Small intestine (tissue), 7 donors: ENCODE measurements at regions not wholly inside any gene's neighbourhood (a gene's known extent, or its start where the extent isn't known, plus 50 kb on each side); places are given as distances from the start of the nearest gene placed in this dataset.
"Not testable (repeated sequence)": the region's sequence is repeated elsewhere in the genome, so short reads cannot be mapped to it uniquely, and the experiment has no call there.

Experiments
- DNase-seq, 2 donors: peaks; one replicate each; pipeline versions ENCODE4 v3.0.0 to v3.0.0-alpha.2; 2013
- FAIRE-seq: peaks from 2 replicates; lab custom pipeline; 2012; peaks lifted over from hg19 to GRCh38; lab: Jason Lieb, UNC
- H3K27ac ChIP-seq, 3 donors: one replicate each; pipeline ENCODE4 v1.5.1; 2013; ENCODE audit warnings: low read length in 2 of 3, mild to moderate bottlenecking in 2 of 3, control low read depth in 1 of 3, inconsistent platforms in 1 of 3, low read depth in 1 of 3, moderate library complexity in 1 of 3
- H3K27me3 ChIP-seq, 3 donors: one replicate each; pipeline ENCODE4 v1.6.1; 2013; ENCODE audit warnings: low read length in 3 of 3, inconsistent platforms in 1 of 3; ENCODE audit not compliant: control insufficient read depth in 3 of 3, insufficient read depth in 3 of 3
- H3K36me3 ChIP-seq, 3 donors: one replicate each; pipeline ENCODE4 v1.6.1; 2013; ENCODE audit warnings: low read length in 3 of 3, inconsistent platforms in 1 of 3, low read depth in 1 of 3, mild to moderate bottlenecking in 1 of 3, moderate library complexity in 1 of 3; ENCODE audit not compliant: control insufficient read depth in 3 of 3, insufficient read depth in 2 of 3
- H3K4me1 ChIP-seq, 3 donors: one replicate each; pipeline ENCODE4 v1.6.1; 2013; ENCODE audit warnings: low read length in 2 of 3, inconsistent platforms in 1 of 3, low read depth in 1 of 3, mild to moderate bottlenecking in 1 of 3, moderate library complexity in 1 of 3; ENCODE audit not compliant: control insufficient read depth in 3 of 3, insufficient read depth in 2 of 3
- H3K4me3 ChIP-seq, 3 donors: one replicate each; pipeline ENCODE4 v1.5.1; 2013; ENCODE audit warnings: low read length in 3 of 3, control low read depth in 1 of 3, inconsistent platforms in 1 of 3, low read depth in 1 of 3, mild to moderate bottlenecking in 1 of 3, moderate library complexity in 1 of 3
- H3K9me3 ChIP-seq, 2 donors: one replicate each; pipeline ENCODE4 v1.6.1; 2013; ENCODE audit warnings: low read depth in 1 of 2, low read length in 1 of 2; ENCODE audit not compliant: control insufficient read depth in 2 of 2, insufficient read depth in 1 of 2
- WGBS, 3 donors: extraction: QIAGEN DNeasy Blood & Tissue Kit; methylation state at CpG; one replicate each; pipeline ENCODE4 v1.1.7; 2013; 5-methylcytosine and 5-hydroxymethylcytosine counted together
- donor health status: healthy with polysubstance abuse.
- donor health status: control.
- donor health status: control.
- donor health status: Bipolar disorder and iron deficiency.
- donor health status: healthy.

DNA sequence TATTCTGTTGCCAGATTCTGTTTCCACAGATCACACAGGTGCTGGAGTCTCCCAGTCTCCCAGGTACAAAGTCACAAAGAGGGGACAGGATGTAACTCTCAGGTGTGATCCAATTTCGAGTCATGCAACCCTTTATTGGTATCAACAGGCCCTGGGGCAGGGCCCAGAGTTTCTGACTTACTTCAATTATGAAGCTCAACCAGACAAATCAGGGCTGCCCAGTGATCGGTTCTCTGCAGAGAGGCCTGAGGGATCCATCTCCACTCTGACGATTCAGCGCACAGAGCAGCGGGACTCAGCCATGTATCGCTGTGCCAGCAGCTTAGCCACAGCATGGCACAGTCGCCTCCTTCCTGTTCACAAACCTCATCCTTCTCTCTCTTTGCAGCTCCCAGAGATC lies 237.5 kb upstream of the PRSS1 start:
- peaks cover 0 to 8% (median 3%) of the 10 kb centered on the region in 3 donors for H3K4me1 ChIP-seq
- H3K9me3 ChIP-seq: no peaks in the 10 kb centered on the region
- H3K27me3 ChIP-seq: no peaks in the 10 kb centered on the region
- H3K4me3 ChIP-seq: no peak overlapping the region
- DNase-seq (no peak), FAIRE-seq (no peak)
- 84 to 86% (median 85%) methylated on average over 7 of the region's 7 CpGs for WGBS, 3 donors
- H3K27ac ChIP-seq: no peak overlapping the region
- no peaks in the 10 kb centered on the region for H3K36me3 ChIP-seq

DNA sequence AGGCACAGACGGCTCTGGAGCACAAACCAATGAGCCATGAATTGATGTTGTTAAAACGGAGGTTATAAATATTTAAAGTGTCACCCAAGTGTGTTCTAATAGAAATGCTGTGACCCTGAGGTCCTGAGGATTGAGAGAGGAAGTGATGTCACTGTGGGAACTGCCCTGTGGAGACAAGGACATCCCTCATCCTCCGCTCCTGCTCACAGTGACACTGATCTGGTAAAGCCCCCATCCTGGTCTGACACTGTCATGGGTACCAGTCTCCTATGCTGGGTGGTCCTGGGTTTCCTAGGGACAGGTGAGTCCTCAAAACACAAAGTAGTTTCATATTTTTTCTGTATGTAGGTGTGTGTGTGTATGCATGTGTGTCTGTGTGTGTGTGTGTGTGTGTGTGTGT lies 237.9 kb upstream of the PRSS1 start:
- Histone ChIP-seq H3K27ac (no peak overlapping the region), H3K4me1 (peaks cover 0 to 8% (median 3%) of the 10 kb centered on the region in 3 donors), H3K4me3 (no peak overlapping the region), H3K27me3 (peaks cover 0 to 2% (median 0%) of the 10 kb centered on the region in 3 donors), H3K36me3 (no peaks in the 10 kb centered on the region), H3K9me3 (no peaks in the 10 kb centered on the region)
- 61 to 73% (median 72%) methylated on average over 3 of the region's 3 CpGs for WGBS, 3 donors
- no peak for DNase-seq
- no peak for FAIRE-seq

DNA sequence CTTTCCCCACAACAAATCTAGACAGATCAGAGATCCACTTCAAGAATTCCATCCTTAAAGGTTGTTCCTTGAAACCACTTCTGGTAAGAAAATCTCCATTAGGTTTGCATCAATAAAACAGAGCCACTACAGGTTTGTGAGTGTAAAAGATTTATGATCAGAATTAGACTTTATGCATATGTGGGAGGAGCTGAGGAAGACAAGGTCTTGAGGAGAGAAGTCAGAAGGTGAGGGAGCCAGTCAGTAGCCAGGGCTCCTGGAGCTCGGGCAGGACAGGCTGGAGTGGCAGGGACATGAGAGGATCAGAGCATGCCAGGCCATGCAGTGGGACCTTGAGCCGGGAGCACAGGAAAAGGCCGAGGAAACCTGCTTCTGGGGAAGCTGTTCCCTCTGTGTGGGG lies 240.0 kb upstream of the PRSS1 start:
- H3K27me3 ChIP-seq, H3K9me3 ChIP-seq, DNase-seq, H3K4me3 ChIP-seq, H3K36me3 ChIP-seq, H3K4me1 ChIP-seq, FAIRE-seq: not testable (repeated sequence)
- peak overlapping the region in 1 of 3 donors; percentile 78 for H3K27ac ChIP-seq
- 52 to 72% (median 69%) methylated on average over 3 of the region's 3 CpGs for WGBS, 3 donors

DNA sequence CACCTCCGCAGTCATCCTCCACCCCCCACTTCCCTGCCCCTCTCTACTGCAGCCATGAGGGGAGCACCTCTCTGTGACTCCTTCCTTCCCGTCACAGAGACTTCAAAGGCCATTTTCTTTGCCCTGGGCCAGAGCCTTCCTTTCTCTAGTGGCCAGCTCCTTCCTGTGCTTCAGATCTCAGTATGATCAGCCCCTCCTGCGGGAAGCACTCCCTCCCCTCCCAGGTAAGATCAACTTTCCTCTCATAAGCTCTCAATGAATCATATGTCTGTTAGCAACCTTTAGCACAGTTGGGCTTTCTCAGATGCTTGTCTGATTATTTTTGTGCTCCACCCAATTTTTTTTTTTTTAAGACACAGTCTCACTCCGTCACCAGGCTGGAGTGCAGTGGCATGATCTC lies 241.0 kb upstream of the PRSS1 start:
- FAIRE-seq (no peak), DNase-seq (peak; percentile 61 to 96)
- WGBS, 3 donors: 8 to 41% (median 30%) methylated on average over 4 of the region's 4 CpGs
- peaks cover 0 to 2% (median 0%) of the 10 kb centered on the region in 3 donors for H3K27me3 ChIP-seq
- no peak overlapping the region for H3K4me3 ChIP-seq
- peaks cover 0 to 8% (median 3%) of the 10 kb centered on the region in 3 donors for H3K4me1 ChIP-seq
- peak overlapping the region in 2 of 3 donors; percentile 67 to 78 for H3K27ac ChIP-seq
- no peaks in the 10 kb centered on the region for H3K36me3 ChIP-seq
- no peaks in the 10 kb centered on the region for H3K9me3 ChIP-seq

DNA sequence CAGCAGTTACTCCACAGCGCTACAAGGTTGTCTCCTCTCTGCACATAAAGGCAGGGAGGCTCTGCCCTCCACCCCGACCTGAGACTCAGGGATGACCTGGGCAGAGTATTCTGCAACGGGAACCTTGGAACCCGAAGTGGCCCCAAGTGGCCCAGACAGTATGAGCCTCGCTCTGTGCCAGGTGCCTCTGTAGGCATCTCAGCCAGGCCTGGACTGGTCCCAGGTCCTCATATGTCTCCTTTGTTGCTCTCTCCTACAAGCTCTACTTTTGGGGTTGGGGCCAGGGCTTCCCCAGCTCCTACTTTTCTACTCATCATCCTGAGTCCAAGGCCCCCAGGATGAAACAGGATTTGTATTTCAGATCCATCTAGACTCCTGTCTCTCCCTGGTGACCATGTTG lies 241.5 kb upstream of the PRSS1 start:
- Histone ChIP-seq H3K36me3 (no peaks in the 10 kb centered on the region), H3K27me3 (peaks cover 0 to 2% (median 0%) of the 10 kb centered on the region in 3 donors), H3K27ac (peak overlapping the region in 2 of 3 donors; percentile 67 to 78), H3K4me1 (peaks cover 0 to 8% (median 3%) of the 10 kb centered on the region in 3 donors), H3K4me3 (no peak overlapping the region), H3K9me3 (no peaks in the 10 kb centered on the region)
- 60 to 84% (median 67%) methylated on average over 5 of the region's 5 CpGs for WGBS, 3 donors
- DNase-seq (no peak), FAIRE-seq (no peak)

DNA sequence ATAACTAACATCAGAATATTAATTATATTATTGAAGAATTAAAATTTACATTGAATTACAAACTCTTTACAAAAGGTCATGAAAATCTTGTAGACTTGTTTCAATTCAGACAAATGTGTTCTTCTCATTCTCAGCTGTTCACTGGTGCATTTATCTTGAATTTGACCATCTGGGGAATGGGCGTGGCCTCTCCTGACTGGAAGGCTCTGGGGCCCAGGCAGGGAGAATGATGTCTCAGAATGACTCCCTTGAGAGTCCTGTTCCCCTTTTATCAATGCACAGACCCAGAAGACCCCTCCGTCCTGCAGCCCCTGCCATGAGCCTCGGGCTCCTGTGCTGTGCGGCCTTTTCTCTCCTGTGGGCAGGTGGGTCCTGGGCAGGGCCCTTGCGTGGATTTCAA lies 242.2 kb upstream of the PRSS1 start:
- H3K36me3 ChIP-seq, H3K9me3 ChIP-seq, FAIRE-seq, H3K27ac ChIP-seq, DNase-seq, H3K4me3 ChIP-seq, H3K4me1 ChIP-seq, H3K27me3 ChIP-seq: not testable (repeated sequence)
- WGBS, 3 donors: 74 to 81% (median 79%) methylated on average over 5 of the region's 5 CpGs

DNA sequence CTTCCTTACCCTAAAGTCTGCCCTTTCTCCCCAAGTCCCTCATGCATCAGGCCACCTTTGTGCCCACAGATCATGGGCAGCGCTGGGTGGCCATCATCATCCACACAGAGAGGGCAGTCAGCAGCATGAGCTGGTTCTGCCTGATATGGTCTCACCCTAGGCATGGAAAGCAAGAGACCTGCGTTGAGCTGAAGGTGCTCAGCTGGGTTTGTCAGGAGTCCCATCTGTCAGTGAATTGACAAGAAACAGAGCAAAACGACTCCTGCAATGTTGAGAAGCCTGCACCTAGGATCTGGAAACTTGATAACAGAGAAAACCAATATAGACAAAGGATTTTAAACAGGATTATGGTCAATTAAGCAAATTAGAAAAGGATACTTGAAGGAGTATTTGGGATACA lies 242.7 kb upstream of the PRSS1 start:
- H3K9me3 ChIP-seq: no peaks in the 10 kb centered on the region
- no peak overlapping the region for H3K4me3 ChIP-seq
- H3K36me3 ChIP-seq: no peaks in the 10 kb centered on the region
- no peak for DNase-seq
- H3K27me3 ChIP-seq: peaks cover 0 to 2% (median 0%) of the 10 kb centered on the region in 3 donors
- no peak overlapping the region for H3K27ac ChIP-seq
- FAIRE-seq: no peak
- H3K4me1 ChIP-seq: peaks cover 0 to 8% (median 3%) of the 10 kb centered on the region in 3 donors
- 70 to 86% (median 74%) methylated on average over 3 of the region's 3 CpGs for WGBS, 3 donors

DNA sequence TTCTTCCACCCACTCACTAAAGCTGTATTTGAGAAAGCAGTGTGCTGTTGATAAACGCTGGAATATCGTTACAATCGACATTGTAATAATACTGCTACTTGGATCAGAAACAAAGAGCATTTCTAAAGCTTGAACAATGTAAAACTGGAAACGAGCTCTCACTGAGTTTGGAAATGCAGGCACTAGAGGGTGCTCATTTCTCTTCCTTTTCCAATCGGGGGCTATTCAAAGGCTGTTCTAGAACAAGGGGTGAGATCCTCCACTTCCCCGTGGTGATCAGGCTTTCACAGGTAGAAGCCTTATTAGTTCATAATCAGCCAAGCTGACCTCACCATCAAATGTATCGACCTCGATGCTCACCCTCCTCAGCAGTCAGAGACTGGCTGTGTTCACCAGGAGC lies 245.3 kb upstream of the PRSS1 start:
- H3K9me3 ChIP-seq, H3K4me3 ChIP-seq, H3K27ac ChIP-seq, H3K4me1 ChIP-seq, DNase-seq, H3K27me3 ChIP-seq, FAIRE-seq, H3K36me3 ChIP-seq: not testable (repeated sequence)
- 18 to 44% (median 25%) methylated on average over 7 of the region's 8 CpGs for WGBS, 3 donors

DNA sequence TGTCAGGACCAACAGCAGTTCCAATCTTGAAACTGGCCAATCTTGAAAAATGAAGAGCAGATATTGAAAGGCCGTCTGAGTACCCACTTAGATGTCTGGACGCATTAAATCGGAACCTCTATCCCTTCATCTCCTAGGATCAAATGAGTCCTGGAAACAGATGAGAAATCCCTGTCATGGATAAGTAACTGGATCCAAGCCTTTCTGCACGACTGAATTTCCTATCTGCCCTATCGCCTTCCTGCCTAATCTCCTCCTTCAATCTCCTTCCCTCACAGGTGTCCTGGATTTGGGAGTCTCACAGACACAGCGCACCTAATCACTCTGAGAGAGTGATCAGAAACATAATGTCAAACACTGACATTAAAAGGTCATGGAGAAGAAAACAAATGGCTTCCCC lies 245.2 kb upstream of the PRSS58 start:
- Histone ChIP-seq H3K27me3 (peaks cover 0 to 2% (median 0%) of the 10 kb centered on the region in 3 donors), H3K9me3 (no peaks in the 10 kb centered on the region), H3K27ac (no peak overlapping the region), H3K4me3 (no peak overlapping the region), H3K36me3 (no peaks in the 10 kb centered on the region), H3K4me1 (peaks cover 0 to 3% (median 2%) of the 10 kb centered on the region in 3 donors)
- 85 to 93% (median 89%) methylated on average over 6 of the region's 6 CpGs for WGBS, 3 donors
- no peak for FAIRE-seq
- no peak for DNase-seq
